ENCODE measurements at regions not wholly inside any gene's neighbourhood (a gene's known extent, or its start where the extent isn't known, plus 50 kb on each side); places are given as distances from the start of the nearest gene placed in this dataset.
A peak's percentile ranks its signal among the peaks of the same experiment; 100 is the strongest.

DNA sequence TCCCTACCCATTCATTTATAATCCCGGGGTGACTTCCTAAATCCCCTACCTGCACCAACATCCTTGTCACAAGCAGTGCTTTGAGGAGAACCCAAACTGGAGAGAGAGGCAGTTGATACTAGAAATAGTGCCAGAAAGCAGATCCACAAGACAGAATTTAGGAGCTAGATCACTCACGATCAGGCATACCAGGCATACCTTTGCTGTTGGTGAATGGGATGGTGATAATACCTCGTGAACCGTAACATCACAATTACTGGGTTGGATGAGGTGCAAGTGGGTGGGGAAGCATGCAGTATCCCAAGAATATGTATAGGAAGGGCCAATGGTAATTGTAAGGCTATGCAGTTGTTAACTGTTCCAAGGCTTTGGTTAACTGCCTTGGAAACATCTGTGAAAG lies 129.3 kb downstream of the TMA16 start:
- no peak for DNase-seq

GRCh38 chr4:163624727-163625126 lies 130.2 kb downstream of the TMA16 start:
- no peak for DNase-seq

DNA sequence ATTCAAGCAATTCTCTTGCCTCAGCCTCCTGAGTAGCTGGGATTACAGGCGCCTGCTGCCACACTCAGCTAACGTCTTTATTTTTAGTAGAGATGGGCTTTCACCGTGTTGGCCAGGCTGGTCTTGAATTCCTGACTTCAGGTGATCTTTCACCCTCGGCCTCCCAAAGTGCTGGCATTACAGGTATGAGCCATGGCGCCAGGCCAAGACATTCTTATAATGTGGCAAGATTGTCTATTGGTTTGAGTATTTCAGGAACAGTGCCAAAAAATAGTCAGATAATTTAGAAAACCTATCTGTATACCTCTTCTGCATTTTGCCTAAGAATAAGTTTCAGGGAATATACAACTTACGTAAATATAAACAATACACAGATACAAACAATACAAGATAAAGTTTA lies 136.8 kb downstream of the TMA16 start:
- DNase-seq: no peak

- DNase-seq: no peak
Observed at GRCh38 chr4:163638909-163639308, 144.4 kb downstream of the TMA16 start.

DNA sequence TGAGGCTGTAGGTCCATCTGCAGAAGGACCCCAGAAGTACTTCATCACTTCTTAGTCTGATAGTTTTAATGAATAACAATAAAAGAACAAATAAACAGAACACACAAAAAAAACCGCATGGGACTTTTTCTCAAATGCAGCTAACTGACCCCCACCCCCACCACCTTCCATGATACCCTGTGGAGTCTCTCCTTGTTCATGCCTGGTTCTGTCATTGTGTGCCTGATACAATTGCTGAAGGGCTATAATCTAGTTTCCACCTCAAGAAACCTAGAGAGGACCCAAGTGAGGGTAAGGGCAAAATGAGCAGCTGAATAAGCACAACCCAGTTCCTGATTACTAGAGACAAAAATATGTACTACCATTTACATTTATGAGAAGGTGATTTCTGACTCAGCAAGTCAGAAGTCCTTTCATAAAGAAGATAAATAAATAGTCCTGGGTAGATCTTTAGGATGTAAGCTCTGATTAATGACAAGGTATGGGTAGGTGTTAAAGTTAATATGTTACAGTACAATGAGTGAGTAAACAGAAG lies 155.1 kb downstream of the TMA16 start:
- no peak for DNase-seq

GRCh38 chr4:163651761-163652160 lies 157.3 kb downstream of the TMA16 start:
- no peak for DNase-seq

GRCh38 chr4:163654621-163655020 lies 160.1 kb downstream of the TMA16 start:
- no peak for DNase-seq

DNA sequence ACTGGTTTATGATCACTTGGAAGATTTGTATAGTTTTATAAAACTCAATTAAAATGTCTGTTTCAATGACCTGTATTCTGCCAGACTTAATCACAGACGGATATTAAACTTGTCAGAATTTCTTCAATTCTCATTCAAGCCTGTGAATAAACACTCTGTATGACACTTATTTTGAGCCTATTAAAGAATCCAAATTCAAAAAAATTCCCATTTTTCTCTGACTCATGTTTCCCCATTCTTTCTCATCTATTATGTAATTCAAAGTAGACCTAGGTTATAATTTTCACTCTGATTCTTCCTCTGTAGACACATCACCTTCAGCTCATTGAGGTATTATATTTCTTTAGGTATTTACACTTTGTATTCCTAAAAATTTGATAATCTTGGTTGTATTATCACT lies 166.1 kb downstream of the TMA16 start:
- no peak for DNase-seq

DNA sequence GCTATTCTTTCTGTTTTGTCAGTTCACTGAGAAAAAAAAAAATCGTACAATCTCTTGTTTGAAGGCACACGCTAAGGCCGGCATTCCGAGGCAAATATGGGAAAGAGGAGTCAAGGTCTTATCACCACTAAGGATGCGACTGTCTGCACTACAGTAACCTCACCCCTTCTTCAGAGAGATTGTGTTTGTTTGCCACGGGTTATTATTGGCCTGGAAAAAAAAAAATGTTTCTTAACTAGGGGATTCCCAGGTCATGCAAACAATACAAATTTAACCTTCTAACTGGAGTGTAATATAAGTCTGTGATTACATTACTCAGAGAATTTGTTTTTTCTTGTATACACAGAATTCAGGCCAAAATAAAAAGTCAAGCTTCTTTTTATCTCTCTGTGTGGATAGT lies 168.3 kb downstream of the TMA16 start:
- no peak for DNase-seq

DNA sequence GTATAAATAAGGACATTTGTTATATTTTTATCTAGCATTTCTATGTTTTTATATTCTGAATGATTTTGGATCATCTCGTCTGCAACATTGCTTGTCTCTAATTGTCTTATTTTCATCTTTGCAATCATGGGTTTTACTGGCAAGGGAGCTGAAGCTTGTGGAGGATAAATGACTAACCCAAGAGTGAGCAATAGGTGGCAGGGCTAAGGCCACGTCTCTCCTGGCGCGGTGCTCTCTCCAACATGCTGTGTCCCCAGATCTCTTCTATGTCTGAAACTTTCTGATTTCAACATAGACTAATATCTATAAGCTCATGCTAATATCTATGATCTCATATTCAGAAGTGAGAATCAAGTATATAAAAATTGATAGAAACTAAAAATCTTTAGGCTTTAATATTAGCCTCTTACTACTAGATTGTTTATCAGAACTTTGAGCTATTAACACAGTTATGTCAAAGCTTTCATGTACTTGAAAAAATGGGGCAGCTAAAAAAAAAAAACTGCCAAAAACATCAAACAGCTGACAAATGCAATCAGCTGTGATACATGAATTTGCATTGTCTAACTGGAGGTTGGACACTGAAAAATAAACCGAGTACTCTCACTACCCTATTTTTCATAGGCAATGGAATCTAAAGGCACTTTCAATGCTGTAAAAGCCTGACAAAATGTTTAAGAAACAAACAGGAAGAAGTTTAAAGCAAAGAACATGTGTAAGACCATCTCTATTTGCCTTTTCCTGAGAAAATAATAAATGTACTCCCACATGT lies 169.2 kb downstream of the TMA16 start:
- DNase-seq: no peak

DNA sequence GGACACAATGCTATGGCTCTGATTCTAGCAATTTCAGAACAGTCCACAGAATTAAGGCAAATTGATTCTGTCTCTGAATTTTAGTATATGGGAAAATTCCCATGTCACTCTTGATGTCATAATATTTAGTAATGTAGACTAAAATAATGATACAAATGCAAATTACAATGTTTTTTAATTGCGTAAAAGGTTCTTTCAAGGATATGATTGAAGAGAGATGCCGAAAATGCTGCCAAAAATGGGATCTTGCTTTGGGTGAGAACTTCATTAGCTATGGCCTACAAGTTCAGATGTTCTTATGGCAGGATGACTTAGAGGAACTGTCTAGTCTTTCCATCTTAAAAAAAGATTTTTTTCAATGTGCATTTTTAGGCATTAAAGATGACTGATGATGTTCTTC lies 170.6 kb downstream of the TMA16 start:
- DNase-seq: no peak

DNA sequence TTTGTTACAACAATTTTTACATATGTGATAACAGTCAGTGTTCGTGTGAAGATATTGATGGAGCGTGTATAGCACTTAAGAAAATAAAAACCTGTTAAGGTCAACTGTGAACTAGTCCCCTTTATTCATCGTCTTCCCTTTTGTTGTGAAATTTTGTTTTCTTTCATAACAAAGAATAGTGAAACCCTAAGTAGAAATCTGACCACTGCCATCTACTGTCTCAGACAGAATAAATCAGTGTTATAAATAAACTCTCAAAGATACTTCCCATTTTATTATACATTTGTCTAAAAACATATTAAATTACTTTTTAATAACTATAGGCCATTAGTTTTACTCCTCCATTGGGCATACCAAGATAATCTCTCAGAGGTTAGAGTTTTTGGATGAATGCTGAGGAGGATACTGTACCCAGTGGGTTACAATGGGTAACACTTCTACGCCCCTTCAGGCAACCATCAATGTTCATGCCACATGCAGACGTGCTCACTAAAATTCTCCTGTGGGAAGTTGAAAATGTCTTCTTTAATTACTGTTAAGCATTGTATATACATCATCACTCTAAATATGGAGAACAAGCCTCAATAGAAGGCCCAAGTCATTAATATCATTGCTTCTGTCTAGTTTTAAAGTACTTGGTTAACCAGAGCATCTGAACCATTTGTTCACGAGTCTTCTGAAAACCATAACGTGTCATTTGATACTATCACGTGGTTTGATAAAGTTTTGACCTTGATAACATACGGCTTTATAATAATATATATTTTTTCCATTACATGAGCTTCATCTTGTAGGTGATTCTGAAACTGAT lies 171.2 kb downstream of the TMA16 start:
- DNase-seq: peak; percentile 10 to 11

DNA sequence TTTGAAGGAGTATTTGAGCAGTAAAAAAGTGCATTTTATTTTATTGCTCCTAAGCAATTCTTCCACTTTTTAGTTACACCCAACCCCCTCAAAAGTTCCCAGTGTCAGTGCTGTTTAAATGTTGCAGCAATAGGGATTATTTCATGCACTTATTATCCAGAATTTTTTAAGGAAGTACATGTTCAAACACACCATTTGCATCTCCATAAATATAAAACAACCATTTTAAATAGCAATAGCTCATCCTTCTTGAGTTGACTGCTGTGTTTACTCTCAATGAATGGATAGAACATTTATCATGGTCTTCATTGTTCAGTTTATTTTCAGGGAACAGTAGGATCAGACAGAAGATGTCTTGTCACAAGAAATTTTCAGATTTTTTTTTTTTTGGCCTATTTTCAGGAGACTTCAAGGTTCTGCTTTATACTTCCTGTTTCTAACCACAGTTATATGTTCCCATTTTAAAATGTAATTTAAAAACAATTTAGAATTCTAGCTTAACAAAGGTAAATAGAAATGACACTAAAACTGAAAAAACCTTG lies 171.9 kb downstream of the TMA16 start:
- DNase-seq: peak; percentile 65 to 72

DNA sequence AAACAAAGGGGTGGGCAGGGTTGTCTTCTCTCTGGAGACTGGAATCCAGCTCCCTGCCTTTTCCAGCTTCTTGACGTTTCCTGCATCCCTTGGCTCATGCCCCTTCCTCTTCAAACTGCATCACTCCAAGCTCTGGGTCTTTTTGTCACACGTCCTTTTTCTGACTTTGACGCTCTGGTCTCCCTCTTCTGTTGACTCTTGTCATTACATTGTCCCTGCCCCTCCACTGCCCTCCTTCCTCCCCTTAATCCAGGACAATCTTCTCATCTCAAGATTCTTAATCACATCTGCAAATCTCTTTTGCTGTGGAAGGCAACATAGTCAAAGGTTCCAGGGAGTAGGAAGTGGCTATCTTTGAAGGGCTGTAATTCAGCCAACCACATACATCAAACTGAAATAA lies 178.3 kb downstream of the TMA16 start:
- DNase-seq: peak; percentile 23 to 38

DNA sequence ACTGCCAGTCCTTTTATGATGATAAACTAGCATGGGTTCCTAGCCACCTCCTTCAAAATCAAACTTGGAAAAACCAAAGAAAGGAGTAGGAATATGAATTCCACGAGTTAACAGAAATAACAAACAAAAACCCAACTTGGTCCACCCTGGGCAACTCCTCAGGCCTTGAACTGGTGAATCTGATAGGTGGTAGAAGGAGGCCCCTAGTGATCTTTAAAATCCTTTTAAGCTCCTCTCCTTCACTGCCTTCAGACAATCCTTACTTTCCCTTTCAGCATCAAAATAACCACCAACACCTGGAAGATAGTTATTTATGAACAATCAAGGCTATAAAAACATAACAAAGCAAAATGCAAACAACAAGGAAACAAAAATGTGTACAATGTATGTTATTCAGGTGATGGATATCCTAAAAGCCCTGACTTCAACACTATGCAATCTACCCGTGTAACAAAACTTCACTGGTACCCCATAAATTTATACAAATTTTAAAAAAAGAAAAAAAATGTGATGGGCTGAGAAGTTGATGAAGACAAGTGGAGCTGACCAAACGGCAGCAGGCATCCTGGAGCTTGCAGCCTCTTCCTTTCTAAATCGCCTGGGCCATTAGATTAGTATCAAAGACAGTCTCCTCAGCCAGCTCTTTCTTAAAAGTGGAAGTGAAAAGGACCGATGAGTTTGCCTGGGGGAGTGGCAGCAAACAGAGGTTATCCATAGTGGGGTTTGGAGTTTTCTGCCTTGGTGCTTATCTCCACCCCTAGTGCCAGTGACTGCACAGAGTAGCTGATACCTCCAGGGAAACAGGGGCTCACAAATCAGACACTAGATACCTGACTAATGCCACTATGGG lies 179.6 kb downstream of the TMA16 start:
- DNase-seq: peak in 1 of 2 experiments; percentile 15

DNA sequence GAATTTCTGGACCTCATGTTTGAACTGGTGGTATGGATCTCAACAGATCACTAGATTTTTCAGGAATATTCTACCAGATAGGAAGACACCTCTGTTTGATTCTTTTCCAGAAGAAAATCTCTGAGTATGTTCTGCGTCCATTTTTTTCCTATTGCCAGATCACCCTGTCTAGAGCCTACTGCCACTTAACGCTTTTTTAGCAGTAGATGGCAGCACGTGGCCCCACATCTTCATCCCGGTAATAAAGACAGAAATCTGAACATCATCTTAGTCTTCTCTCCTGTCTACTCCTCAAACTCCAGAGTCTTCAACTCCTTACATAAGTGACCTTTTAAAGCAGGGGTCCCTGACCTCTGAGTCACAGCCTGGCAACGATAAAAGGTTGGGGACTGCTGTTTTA lies 184.7 kb downstream of the TMA16 start:
- peak; percentile 32 to 46 for DNase-seq

DNA sequence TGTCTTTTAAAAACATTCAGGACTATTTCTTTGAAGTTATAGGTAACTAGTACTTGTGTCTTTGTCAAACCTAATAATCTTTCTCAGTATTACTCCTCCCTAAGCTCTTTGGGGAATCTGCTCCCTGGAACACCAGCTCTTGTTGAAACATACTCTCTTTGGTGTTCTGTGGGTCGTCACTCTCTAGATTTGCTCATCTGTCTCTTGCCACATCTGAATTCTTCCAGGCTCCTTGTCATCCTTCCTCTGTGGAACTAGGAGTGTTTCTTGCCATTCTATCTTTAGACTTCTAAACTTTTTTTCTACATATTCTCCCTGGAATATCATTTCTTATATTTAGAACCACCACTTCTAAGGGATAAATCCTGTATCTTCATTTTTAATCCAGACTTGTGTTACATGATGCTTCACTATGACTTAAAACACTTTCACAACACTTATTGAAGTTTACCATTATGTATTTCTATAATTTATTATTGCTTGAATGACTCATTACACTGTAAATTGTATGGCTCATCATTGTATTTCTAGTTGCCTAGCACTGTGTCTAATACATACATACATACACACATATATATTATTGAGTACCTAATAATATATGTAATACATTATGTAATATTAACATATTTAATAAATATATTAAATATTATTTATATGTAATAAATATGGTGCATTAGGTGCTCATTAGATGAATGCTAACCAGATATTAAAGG lies 186.1 kb downstream of the TMA16 start:
- DNase-seq: no peak

DNA sequence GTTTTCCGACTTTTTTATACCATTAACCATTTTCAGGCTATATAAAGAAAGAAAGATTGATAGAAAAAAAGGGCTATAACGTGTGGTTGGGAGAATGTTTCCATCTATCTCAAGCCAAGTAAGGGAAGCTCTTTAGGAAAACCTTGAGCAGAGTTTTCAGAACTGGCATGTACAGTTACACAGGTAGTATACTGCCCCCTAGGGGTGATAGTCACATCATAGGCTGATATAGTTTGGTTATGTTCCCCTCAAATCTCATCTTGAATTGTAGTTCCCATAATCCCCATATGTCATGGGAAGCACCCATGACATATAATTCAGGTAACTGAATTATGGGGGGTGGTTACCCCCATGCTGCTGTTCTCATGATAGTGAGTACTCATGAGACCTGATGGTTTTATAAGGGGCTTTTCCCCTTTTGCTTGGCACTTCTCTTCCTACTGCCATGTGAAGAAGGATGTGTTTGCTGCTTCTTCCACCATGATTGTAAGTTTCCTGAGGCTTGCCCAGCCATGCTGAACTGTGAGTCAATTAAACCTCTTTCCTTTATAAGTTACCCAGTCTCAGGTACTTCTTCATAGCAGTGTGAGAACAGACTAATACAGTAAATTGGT lies 186.8 kb downstream of the TMA16 start:
- peak; percentile 67 to 73 for DNase-seq

DNA sequence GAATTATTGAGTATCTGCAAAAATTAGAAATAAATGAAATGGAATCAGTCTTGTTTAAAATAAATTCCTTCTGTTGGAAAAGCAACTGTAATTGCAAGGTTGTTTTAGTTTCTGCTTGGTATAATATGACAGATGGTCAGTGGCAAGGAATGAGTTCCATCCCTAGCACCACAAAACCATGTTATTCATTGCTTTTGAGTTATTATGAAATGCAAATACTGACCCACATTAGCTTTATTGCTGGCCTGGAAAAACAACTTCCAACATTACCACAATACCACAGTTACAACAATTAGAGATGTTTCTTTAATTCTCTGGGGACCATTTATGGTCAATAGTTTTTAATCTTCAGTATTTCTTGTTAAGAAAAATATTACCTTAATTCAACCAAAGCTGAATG lies 194.4 kb downstream of the TMA16 start:
- no peak for DNase-seq

GRCh38 chr4:163693211-163693610 lies 198.7 kb downstream of the TMA16 start:
- no peak for DNase-seq

- DNase-seq: no peak
Observed at GRCh38 chr4:163693776-163694175, 199.3 kb downstream of the TMA16 start.

GRCh38 chr4:163694385-163694784 lies 199.9 kb downstream of the TMA16 start:
- no peak for DNase-seq
